ENCODE measurements at regions not wholly inside any gene's neighbourhood (a gene's known extent, or its start where the extent isn't known, plus 50 kb on each side); places are given as distances from the start of the nearest gene placed in this dataset.
A peak's percentile ranks its signal among the peaks of the same experiment; 100 is the strongest.

DNA sequence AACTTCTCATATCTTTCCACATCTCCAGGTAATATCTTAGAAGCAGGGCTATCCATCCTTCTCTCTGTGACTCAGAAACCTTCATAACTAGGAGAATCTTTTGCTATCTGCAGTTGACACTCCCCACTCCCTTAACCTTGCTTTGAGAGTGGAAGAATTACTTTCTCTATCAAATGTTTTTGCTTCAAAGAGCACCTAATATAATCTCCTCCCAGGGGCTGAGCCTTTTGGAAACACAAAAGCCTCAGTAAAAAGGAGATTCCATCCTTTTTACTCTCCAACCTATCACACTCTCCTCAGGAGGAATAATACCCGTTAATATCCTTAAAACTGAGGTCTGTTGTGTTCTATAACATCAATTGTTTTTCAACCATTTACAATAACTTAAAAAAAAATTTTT, 94.9 kb upstream of the DNAJC10 start:
- Mint-ChIP-seq H3K36me3 (ENCODE audit: low read depth) (no peaks in the 10 kb centered on the region), H3K27me3 (no peaks in the 10 kb centered on the region), H3K27ac (no peak overlapping the region), H3K4me3 (no peak overlapping the region), H3K4me1 (no peaks in the 10 kb centered on the region), H3K9me3 (no peaks in the 10 kb centered on the region)
- no peak for DNase-seq
- intact Hi-C loops (cut with micrococcal nuclease) = no loop called here

DNA sequence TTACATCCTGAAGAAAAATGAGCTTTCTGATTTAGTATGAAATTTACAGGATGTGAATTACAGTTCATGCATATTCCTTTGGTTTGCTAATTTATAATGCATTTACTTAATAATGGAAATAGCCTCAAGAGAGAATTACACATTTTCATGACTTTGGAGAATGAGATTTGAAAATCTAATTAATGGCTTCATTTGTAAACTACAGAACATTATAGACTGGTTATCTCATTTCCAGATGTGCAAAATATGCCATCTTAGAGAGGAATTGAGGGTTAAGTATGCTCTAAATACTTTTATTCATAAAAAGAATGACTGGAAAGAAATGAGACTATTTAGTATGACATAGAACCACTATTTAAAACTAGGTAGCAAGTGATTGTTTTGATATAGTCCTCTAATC, 94.2 kb upstream of the DNAJC10 start:
- DNase-seq = no peak
- Mint-ChIP-seq H3K27ac (no peak overlapping the region), H3K36me3 (ENCODE audit: low read depth) (no peaks in the 10 kb centered on the region), H3K9me3 (no peaks in the 10 kb centered on the region), H3K4me1 (no peaks in the 10 kb centered on the region), H3K27me3 (no peaks in the 10 kb centered on the region), H3K4me3 (no peak overlapping the region)
- intact Hi-C loops (cut with micrococcal nuclease) = no loop called here

DNA sequence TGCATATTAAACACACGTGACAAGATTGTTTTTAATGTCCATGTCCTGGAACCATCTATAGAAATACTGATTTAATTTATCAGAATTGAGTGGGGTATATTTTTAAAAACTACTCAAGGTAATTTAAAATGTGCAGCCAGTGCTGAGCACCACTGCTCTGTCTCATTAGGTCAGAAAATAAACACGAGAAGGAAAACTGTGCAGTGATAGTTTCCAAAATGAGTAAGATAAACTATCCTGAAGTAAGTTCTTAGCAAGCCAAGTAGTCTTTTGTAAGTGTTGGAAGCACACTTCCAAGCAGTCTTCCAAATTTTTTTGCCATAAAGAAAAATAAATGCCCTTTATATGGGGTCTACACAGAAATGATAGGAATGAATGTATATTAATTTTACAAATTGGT, 93.8 kb upstream of the DNAJC10 start:
- intact Hi-C loops (cut with micrococcal nuclease) = no loop called here
- Mint-ChIP-seq H3K27ac (no peak overlapping the region), H3K36me3 (ENCODE audit: low read depth) (no peaks in the 10 kb centered on the region), H3K4me3 (no peak overlapping the region), H3K27me3 (no peaks in the 10 kb centered on the region), H3K4me1 (no peaks in the 10 kb centered on the region), H3K9me3 (no peaks in the 10 kb centered on the region)
- DNase-seq = no peak

DNA sequence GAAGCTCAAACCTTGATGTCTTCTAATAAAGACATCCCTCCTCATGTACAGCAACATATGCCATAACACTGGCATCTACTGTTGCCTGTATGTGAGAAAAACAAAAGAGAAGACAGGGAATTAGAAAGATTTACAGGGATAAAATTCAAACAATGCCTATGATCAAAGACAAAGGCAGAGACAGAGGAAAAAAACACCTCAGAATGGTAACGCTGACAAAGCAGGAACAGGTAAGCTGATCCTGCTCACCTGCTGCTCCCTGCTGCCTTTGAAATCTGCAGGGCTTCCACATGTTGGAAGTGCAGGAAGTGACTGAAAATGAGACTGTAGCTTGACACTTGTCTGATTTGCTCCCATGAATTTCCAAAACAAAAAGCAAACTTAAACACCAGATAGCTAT, 90.2 kb upstream of the DNAJC10 start:
- Mint-ChIP-seq H3K36me3 (ENCODE audit: low read depth) (no peaks in the 10 kb centered on the region), H3K27ac (no peak overlapping the region), H3K27me3 (peaks cover 5% of the 10 kb centered on the region), H3K9me3 (no peaks in the 10 kb centered on the region), H3K4me1 (no peaks in the 10 kb centered on the region), H3K4me3 (no peak overlapping the region)
- DNase-seq = no peak
- intact Hi-C loops (cut with micrococcal nuclease) = no loop called here

DNA sequence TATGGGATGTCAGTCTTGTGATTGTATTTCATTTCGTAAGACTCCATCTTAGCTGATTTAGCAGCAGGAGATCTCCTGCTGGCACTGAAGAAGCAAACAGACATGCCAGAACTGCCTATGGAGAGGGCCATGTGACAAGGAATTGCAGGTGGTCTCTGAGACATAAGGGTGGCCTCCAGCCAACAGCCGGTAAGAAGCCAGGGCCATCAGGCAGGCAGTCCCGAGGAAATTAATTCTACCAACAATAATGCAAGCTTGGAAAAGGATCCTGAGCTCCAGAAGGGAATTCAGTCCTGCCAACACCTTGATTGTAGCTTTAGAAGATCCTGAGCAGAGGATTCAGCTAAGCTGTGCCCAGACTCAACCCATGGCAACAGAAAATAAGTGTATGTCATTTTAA, 87.1 kb upstream of the DNAJC10 start:
- intact Hi-C loops (cut with micrococcal nuclease) = no loop called here
- Mint-ChIP-seq H3K4me1 (no peaks in the 10 kb centered on the region), H3K9me3 (no peaks in the 10 kb centered on the region), H3K27ac (no peak overlapping the region), H3K27me3 (peaks cover 11% of the 10 kb centered on the region), H3K36me3 (ENCODE audit: low read depth) (no peaks in the 10 kb centered on the region), H3K4me3 (no peak overlapping the region)
- no peak for DNase-seq

DNA sequence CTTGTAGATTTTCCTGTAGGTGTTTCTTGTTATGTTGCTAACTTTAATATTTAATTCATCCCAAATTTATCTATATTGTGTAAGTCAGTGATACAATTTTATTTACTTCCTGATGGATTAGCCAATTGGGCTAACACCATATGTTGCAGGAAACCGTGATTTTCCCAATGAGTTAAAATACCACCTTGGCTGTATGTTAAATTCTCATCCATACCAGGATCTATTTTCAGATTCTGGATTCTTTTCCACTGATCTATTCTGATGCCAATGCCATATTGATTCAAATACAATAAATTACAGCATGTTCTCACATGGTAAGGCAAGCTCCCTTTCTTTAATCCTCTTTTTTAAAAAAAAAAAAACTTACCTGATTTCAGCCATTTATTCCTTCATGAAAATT, 85.8 kb upstream of the DNAJC10 start:
- Mint-ChIP-seq H3K4me3 (no peak overlapping the region), H3K9me3 (no peaks in the 10 kb centered on the region), H3K36me3 (ENCODE audit: low read depth) (no peaks in the 10 kb centered on the region), H3K27ac (no peak overlapping the region), H3K4me1 (no peaks in the 10 kb centered on the region), H3K27me3 (peaks cover 11% of the 10 kb centered on the region)
- no peak for DNase-seq
- intact Hi-C loops (cut with micrococcal nuclease) = no loop called here

DNA sequence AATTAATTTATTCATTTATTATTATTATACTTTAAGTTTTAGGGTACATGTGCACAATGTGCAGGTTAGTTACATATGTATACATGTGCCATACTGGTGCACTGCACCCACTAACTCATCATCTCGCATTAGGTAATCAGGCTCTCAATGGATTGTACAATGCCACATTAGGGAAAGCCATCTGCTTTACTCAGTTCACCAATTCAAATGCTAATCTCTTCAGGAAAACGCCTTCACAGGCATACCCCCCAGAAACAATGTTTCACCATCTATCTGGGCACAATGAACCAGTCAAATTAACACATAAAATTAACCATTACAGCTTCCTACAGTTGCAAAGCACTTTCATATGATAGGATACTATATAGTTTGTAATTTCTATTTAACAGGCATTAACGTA, 84.8 kb upstream of the DNAJC10 start:
- Mint-ChIP-seq H3K36me3 (ENCODE audit: low read depth) (no peaks in the 10 kb centered on the region), H3K27me3 (peaks cover 11% of the 10 kb centered on the region), H3K9me3 (no peaks in the 10 kb centered on the region), H3K27ac (no peak overlapping the region), H3K4me3 (no peak overlapping the region), H3K4me1 (no peaks in the 10 kb centered on the region)
- no peak for DNase-seq
- intact Hi-C loops (cut with micrococcal nuclease) = no loop called here

DNA sequence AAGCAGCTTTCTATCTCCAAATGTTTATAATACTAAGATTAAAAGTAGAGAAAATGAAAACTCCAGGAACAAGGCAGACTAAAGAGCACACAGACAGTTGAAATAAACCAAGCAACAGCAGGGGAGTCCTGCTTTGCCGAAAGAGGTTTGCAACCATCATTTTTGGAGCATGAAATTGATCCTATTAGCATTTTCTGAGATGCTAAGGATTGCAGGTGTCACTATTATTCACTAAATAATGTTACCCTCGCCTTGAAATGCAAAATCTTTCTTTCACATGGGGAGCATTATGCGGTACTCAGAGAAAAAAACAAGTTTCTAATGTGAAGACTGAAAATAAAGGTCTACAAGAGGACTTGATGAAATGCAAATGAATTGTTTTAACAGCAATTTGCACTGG, 81.7 kb upstream of the DNAJC10 start:
- intact Hi-C loops (cut with micrococcal nuclease) = no loop called here
- H3K9me3 Mint-ChIP-seq = no peaks in the 10 kb centered on the region
- no peaks in the 10 kb centered on the region for H3K4me1 Mint-ChIP-seq
- no peak overlapping the region for H3K27ac Mint-ChIP-seq
- H3K4me3 Mint-ChIP-seq = no peak overlapping the region
- peaks cover 11% of the 10 kb centered on the region for H3K27me3 Mint-ChIP-seq
- H3K36me3 Mint-ChIP-seq (ENCODE audit: low read depth) = no peaks in the 10 kb centered on the region
- DNase-seq = no peak

DNA sequence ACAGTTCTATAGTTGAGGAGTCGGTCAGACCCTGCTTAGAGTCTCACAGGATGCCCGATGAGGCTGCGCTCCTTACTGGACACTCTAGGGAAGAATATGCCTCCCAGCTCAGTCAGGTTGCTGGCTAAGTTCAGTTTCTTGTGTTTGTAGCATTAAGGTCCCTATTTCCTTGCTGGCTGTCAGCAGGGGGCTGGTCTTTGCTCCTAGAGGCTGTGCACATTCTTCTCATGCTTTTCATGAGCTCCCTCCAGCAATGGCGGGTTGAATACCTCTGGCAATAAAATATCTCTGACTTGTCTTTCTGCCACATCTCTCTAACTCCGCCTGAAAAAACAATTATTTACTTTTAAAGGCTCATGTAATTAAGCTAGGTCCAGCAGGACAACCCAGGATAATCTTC, 79.4 kb upstream of the DNAJC10 start:
- intact Hi-C loops (cut with micrococcal nuclease) = no loop called here
- no peak overlapping the region for H3K27ac Mint-ChIP-seq
- no peak for DNase-seq
- peaks cover 10% of the 10 kb centered on the region for H3K27me3 Mint-ChIP-seq
- no peaks in the 10 kb centered on the region for H3K4me1 Mint-ChIP-seq
- H3K9me3 Mint-ChIP-seq = no peaks in the 10 kb centered on the region
- H3K4me3 Mint-ChIP-seq = no peak overlapping the region
- H3K36me3 Mint-ChIP-seq (ENCODE audit: low read depth) = no peaks in the 10 kb centered on the region

DNA sequence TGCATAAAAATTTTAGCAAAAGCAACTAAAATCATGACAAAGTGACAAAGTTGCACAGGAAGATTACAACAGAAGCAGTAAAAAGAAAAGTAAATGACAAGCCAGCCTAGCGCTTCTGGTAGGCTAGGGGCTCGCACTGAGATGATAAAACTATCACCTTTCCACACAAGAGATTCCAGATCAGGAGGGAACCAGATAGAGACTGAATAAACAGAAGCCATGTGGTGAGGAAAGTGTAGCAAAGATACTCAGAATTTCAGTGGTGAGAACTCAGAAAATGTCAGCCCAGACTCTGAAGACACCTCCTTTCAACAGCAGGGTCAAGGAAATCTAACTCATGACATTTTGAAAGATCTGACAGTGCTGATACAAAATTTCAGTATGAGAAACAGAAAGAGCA, 77.4 kb upstream of the DNAJC10 start:
- Mint-ChIP-seq H3K36me3 (ENCODE audit: low read depth) (no peaks in the 10 kb centered on the region), H3K9me3 (no peaks in the 10 kb centered on the region), H3K4me1 (no peaks in the 10 kb centered on the region), H3K27ac (no peak overlapping the region), H3K4me3 (no peak overlapping the region), H3K27me3 (peaks cover 5% of the 10 kb centered on the region)
- DNase-seq = no peak
- intact Hi-C loops (cut with micrococcal nuclease) = no loop called here

DNA sequence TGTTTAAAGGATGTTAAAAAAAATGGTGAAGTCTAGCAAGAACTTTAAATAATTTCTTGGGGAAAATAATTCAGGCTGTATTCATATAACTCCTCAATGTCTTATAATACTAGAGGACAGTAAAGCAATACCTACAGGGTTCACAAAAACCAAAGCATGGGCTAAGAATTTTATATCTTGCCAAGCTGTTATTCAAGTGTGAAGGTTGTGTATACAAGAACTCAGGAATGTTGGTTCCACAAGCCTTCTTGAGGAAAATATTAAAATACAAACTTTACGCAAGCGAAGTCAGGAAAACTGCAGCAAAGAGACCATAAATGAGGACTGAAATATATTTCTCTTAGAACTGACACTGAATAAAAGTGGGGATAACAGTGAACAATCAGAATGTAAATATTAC, 76.1 kb upstream of the DNAJC10 start:
- no peaks in the 10 kb centered on the region for H3K9me3 Mint-ChIP-seq
- intact Hi-C loops (cut with micrococcal nuclease) = no loop called here
- no peaks in the 10 kb centered on the region for H3K4me1 Mint-ChIP-seq
- H3K27me3 Mint-ChIP-seq = peaks cover 5% of the 10 kb centered on the region
- DNase-seq = no peak
- H3K27ac Mint-ChIP-seq = no peak overlapping the region
- no peaks in the 10 kb centered on the region for H3K36me3 Mint-ChIP-seq (ENCODE audit: low read depth)
- no peak overlapping the region for H3K4me3 Mint-ChIP-seq

DNA sequence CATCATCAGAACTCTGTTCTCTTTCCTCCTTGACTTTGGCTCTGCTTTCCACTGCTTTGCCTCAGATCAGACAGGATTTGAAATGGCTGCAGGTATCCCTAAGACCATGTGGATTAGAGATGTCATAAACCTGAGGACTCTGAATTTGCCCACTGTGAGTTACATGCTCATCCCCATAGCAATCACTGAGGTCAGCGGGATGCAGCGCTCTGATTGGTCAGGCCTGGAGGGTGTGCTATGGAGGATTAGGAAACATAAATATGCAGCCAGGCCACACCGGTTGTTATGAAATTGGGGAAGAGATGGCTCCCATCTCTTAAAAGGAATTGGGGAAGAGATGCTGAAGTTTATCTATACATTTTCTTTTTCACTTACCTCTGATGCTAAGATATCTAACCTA, 73.7 kb upstream of the DNAJC10 start:
- H3K27ac Mint-ChIP-seq = no peak overlapping the region
- intact Hi-C loops (cut with micrococcal nuclease) = no loop called here
- DNase-seq = peak; percentile 74
- H3K27me3 Mint-ChIP-seq = peaks cover 2% of the 10 kb centered on the region
- H3K9me3 Mint-ChIP-seq = no peaks in the 10 kb centered on the region
- H3K4me3 Mint-ChIP-seq = no peak overlapping the region
- H3K36me3 Mint-ChIP-seq (ENCODE audit: low read depth) = no peaks in the 10 kb centered on the region
- H3K4me1 Mint-ChIP-seq = no peaks in the 10 kb centered on the region

DNA sequence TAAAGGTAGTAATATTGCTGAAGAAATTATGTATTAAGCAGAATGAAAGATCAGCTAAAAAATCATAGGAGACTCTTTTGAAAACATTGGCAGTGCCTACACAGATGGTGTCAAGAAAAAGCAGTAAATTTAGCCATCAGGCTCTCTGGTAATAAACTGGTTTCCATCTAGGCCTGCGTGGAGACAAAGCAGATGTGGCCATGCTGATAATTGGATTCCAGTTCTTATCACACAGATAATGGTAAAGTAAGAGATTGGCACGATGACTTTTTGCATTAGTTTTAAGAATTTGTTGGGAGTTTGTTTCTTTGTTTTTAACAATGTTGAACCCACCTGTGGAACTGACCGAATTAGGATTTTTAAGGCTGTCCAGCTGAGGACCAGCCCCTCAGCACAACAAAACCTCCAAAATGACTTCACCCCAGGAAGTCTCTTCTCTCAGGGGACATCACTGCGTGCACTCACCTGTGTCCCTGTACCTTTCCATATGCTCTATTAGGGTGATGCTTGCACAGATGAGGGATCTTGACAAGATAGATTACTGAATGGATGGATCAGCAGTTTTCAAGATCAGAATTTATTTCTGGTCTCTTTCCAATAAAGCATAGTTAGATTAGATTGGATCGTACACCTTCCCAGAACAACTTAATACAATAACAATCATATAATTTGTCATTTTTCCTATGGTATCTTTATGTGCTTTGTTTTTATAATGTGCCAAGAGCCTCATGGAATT, 69.1 kb upstream of the DNAJC10 start:
- no peaks in the 10 kb centered on the region for H3K36me3 Mint-ChIP-seq (ENCODE audit: low read depth)
- H3K27ac Mint-ChIP-seq = no peak overlapping the region
- no peak for DNase-seq
- H3K9me3 Mint-ChIP-seq = no peaks in the 10 kb centered on the region
- no peak overlapping the region for H3K4me3 Mint-ChIP-seq
- H3K27me3 Mint-ChIP-seq = no peaks in the 10 kb centered on the region
- H3K4me1 Mint-ChIP-seq = no peaks in the 10 kb centered on the region
- intact Hi-C loops (cut with micrococcal nuclease) = no loop called here

DNA sequence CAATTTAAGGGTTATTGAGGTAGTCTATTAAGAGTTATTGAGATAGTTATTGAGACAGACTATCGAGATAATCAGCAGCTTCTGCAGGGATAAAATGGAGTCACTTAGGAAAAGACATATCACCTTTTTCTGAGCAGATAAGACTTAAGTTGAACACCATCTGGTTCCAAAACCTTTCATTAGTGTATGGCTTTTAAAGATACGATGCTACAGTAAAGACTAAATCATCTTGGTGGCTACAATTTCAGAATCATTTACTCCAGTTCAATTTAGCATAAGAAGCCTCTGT, 68.6 kb upstream of the DNAJC10 start:
- peaks cover 5% of the 10 kb centered on the region for H3K4me1 Mint-ChIP-seq
- no peaks in the 10 kb centered on the region for H3K27me3 Mint-ChIP-seq
- H3K36me3 Mint-ChIP-seq (ENCODE audit: low read depth) = no peaks in the 10 kb centered on the region
- H3K4me3 Mint-ChIP-seq = no peak overlapping the region
- no peak overlapping the region for H3K27ac Mint-ChIP-seq
- intact Hi-C loops (cut with micrococcal nuclease) = no loop called here
- no peak for DNase-seq
- no peaks in the 10 kb centered on the region for H3K9me3 Mint-ChIP-seq

DNA sequence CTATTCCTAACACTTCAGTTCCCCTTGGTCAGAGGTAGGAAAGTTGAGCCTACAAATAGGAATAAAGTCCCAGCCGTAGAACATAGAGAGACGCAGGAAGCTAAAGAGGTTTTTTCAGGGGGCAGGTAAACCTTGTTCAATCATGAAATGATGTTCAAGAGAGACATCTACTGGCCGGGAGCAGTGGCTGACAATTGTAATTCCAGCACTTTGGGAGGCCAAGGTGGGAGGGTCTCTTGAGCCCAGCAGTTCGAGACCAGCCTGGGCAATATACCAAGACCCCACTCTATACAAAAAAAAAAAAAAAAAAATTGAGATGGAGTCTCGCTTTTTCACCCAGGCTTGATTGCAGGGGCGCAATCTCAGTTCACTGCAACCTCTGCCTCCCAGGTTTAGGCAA, 66.7 kb upstream of the DNAJC10 start:
- H3K36me3 Mint-ChIP-seq (ENCODE audit: low read depth) = no peaks in the 10 kb centered on the region
- no peak for DNase-seq
- no peaks in the 10 kb centered on the region for H3K27me3 Mint-ChIP-seq
- H3K9me3 Mint-ChIP-seq = no peaks in the 10 kb centered on the region
- H3K4me3 Mint-ChIP-seq = no peak overlapping the region
- H3K27ac Mint-ChIP-seq = no peak overlapping the region
- intact Hi-C loops (cut with micrococcal nuclease) = no loop called here
- H3K4me1 Mint-ChIP-seq = peaks cover 12% of the 10 kb centered on the region

All from activated CD4-positive, alpha-beta T cell treated with anti-CD3 and anti-CD28 coated beads, Interleukin-2, amount 10 ng/mL, durations not matched to agents 24 days and 14 days (primary cell).